ENCODE measurements at regions not wholly inside any gene's neighbourhood (a gene's known extent, or its start where the extent isn't known, plus 50 kb on each side); places are given as distances from the start of the nearest gene placed in this dataset.

DNA sequence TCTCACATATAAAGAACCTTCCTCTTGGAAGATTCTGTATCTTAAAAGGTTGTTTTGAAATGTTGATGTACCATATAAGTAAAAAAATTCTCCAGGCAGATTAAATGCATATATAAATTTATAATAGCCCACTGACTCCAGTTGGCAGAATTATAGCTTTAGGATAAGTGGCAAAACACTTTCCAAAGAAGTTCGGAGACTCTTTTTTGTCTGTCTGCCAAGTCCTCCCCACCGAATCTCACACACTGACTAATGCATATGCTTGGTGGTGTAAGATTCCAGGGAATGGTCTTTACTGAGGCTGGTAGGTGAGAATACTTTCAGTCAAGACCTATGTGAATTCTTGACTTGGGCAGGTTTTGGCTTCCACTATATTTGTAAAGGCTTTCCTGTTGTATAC is 724.3 kb upstream of the CXADR start:
- no peak; the same call in 1 of the 2 replicates for TF ChIP-seq POLR2AphosphoS5 (IDR thresholded peaks at IDR 0.05; ENCODE audit: borderline replicate concordance, low read depth, low read length)
- TF ChIP-seq EZH2 (IDR thresholded peaks at IDR 0.05): no peak
- TF ChIP-seq FOXP2 (optimal IDR thresholded peaks at IDR 0.05; ENCODE audit: control extremely low read depth, extremely low read length, insufficient read depth): no peak

All from SK-N-MC (cell line).